AG09309 (cell line): ENCODE measurements at regions not wholly inside any gene's neighbourhood (a gene's known extent, or its start where the extent isn't known, plus 50 kb on each side); places are given as distances from the start of the nearest gene placed in this dataset.

Source experiments
- DNase-seq: peaks from one replicate; pipeline ENCODE4 v3.0.0-alpha.2; 2010; ENCODE audit warnings: low read depth
- H3K4me3 ChIP-seq: 2 replicates; pipeline ENCODE4 v1.5.1; 2011; ENCODE audit warnings: mild to moderate bottlenecking, low read depth, low read length, moderate library complexity; ENCODE audit not compliant: control insufficient read depth
- CTCF ChIP-seq: IDR thresholded peaks from 2 replicates; pipeline ENCODE4 v1.5.1; 2011; ENCODE audit warnings: mild to moderate bottlenecking, low read depth, low read length, inconsistent platforms; ENCODE audit not compliant: insufficient read depth, control insufficient read depth; ENCODE audit errors: missing control alignments

GRCh38 chr15:81763304-81763703 lies 282.5 kb downstream of the MEX3B start:
- no peak overlapping the region for H3K4me3 ChIP-seq
- TF ChIP-seq CTCF = no peak
- DNase-seq = no peak

DNA sequence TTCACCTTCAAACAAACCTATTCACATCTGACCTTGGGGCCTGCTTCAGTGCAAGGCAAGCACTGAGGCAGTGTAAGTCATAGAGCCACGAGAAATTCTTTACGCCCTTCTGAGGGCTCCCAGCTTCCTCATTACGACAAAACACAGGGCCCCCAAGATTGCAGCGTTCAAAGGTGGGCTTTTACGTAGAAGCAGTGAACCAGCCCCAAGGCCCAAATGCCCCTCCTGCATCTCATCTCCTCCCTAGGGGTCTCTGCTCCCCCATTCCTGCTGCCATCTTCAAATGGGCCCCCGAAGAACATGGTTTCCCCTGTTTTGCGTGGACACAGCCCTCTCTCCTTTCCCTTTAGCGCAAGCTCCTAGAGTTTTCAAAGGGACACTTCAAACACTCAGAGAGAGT lies 285.1 kb downstream of the MEX3B start:
- no peak overlapping the region for H3K4me3 ChIP-seq
- no peak for DNase-seq
- TF ChIP-seq CTCF = no peak

DNA sequence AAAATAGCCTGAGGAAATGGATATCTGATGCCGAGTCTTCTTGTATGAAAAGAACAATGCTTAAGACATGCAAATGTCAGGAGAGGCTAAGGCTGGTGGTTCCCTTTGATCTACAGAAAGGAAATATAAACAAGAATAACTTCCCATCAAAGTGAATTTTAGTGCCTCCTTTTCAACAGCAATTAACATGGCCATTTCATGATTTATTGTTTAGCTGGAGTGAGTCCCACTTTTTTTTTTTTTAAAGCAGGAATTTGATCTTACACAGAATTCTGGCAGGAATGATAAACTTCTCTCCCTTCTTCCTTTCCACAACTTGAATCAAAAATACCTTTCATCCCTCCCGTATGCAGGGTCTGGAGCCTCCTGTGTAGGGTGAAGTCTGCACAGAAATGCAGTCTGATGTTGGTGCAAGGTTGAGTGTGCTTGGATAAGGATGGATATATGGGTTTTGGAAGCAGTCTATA lies 287.0 kb downstream of the MEX3B start:
- H3K4me3 ChIP-seq = no peak overlapping the region
- no peak for TF ChIP-seq CTCF
- no peak for DNase-seq

- no peak overlapping the region for H3K4me3 ChIP-seq
- TF ChIP-seq CTCF = no peak
- no peak for DNase-seq
Observed at GRCh38 chr15:81755626-81756025, 290.2 kb downstream of the MEX3B start.

DNA sequence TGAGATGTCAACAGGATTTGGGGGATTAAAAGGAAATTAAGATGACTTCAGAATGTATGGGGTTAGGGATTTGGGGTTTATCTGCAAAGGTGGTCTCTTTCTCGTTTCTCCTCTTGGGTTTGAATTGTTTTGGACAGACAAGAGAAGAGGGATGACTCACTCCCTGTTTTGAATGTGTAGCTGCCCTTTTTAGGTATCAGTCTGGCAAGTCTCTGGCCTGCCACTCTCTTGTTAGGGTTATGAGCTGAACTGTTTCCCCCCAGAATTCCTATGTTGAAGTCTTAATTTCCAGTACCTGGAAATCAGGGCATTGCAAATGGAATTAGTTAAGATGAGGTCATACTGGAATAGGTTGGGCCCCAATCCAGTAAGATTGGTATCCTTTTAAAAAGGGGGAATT lies 291.7 kb downstream of the MEX3B start:
- no peak for TF ChIP-seq CTCF
- H3K4me3 ChIP-seq = no peak overlapping the region
- no peak for DNase-seq

GRCh38 chr15:81752974-81753373 lies 292.8 kb downstream of the MEX3B start:
- no peak overlapping the region for H3K4me3 ChIP-seq
- DNase-seq = no peak
- TF ChIP-seq CTCF = no peak

- H3K4me3 ChIP-seq = no peak overlapping the region
- DNase-seq = no peak
Observed at GRCh38 chr15:81752546-81752942, 293.3 kb downstream of the MEX3B start.

More at GRCh38 chr15:81752546-81752942, 293.3 kb downstream of the MEX3B start:
- TF ChIP-seq CTCF = no peak
